NB4 (cell line): ENCODE measurements at regions not wholly inside any gene's neighbourhood (a gene's known extent, or its start where the extent isn't known, plus 50 kb on each side); places are given as distances from the start of the nearest gene placed in this dataset.
"Not testable (repeated sequence)": the region's sequence is repeated elsewhere in the genome, so short reads cannot be mapped to it uniquely, and the experiment has no call there.

Experiments
- POLR2A ChIP-seq: IDR thresholded peaks from 2 replicates; pipeline ENCODE4 v1.6.1; 2011; ENCODE audit warnings: mild to moderate bottlenecking; ENCODE audit not compliant: insufficient read length; ENCODE audit errors: extremely low read depth
- TF ChIP-seq, protein P1 (sequence below): IDR thresholded peaks from one replicate; pipeline ENCODE4 v1.5.1; 2012; ENCODE audit warnings: low read depth, low read length

GRCh38 chr5:176122361-176122760 lies 115.9 kb upstream of the SIMC1 start:
- TF ChIP-seq, protein P1, sequence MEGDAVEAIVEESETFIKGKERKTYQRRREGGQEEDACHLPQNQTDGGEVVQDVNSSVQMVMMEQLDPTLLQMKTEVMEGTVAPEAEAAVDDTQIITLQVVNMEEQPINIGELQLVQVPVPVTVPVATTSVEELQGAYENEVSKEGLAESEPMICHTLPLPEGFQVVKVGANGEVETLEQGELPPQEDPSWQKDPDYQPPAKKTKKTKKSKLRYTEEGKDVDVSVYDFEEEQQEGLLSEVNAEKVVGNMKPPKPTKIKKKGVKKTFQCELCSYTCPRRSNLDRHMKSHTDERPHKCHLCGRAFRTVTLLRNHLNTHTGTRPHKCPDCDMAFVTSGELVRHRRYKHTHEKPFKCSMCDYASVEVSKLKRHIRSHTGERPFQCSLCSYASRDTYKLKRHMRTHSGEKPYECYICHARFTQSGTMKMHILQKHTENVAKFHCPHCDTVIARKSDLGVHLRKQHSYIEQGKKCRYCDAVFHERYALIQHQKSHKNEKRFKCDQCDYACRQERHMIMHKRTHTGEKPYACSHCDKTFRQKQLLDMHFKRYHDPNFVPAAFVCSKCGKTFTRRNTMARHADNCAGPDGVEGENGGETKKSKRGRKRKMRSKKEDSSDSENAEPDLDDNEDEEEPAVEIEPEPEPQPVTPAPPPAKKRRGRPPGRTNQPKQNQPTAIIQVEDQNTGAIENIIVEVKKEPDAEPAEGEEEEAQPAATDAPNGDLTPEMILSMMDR = not testable (repeated sequence)
- not testable (repeated sequence) for TF ChIP-seq POLR2A
